Left ventricle myocardium inferior (tissue), 1 donor: ENCODE measurements at regions not wholly inside any gene's neighbourhood (a gene's known extent, or its start where the extent isn't known, plus 50 kb on each side); places are given as distances from the start of the nearest gene placed in this dataset.

Experiments used
- DNase-seq: peaks from one replicate; pipeline ENCODE4 v3.0.0-alpha.2; 2020
- H3K27ac ChIP-seq: fragments of 200-600 bp; replicated peaks from 2 replicates; pipeline ENCODE4 v1.8.0; 2021
- H3K27me3 ChIP-seq: fragments of 200-600 bp; 2 replicates; pipeline ENCODE4 v1.8.0; 2021; ENCODE audit warnings: low read depth
- H3K36me3 ChIP-seq: fragments of 200-600 bp; 2 replicates; pipeline ENCODE4 v1.8.0; 2021
- H3K4me1 ChIP-seq: fragments of 200-600 bp; 2 replicates; pipeline ENCODE4 v1.8.0; 2021
- H3K4me3 ChIP-seq: fragments of 200-600 bp; 2 replicates; pipeline ENCODE4 v1.8.0; 2021; ENCODE audit warnings: mild to moderate bottlenecking, moderate library complexity
- H3K9me3 ChIP-seq: fragments of 200-600 bp; replicated peaks from 2 replicates; pipeline ENCODE4 v1.8.0; 2021
- intact Hi-C: fragments of 100-400 bp; cut with micrococcal nuclease; formaldehyde crosslinking; loops from one replicate; pipeline ENCODE4 v1.11.0; 2022
- TF ChIP-seq, protein P1 (sequence below): fragments of 200-600 bp; IDR thresholded peaks from 2 replicates; pipeline ENCODE4 v1.8.0; 2021; ENCODE audit warnings: antibody characterized with exemption, mild to moderate bottlenecking, borderline replicate concordance
- donor health status: DM: no; HTN: yes; CAD: no; lungs with severe emphysema.

GRCh38 chr3:194281766-194282165 is 69.4 kb downstream of the CPN2 start:
- intact Hi-C loops: no loop called here
- Histone ChIP-seq H3K27ac (no peak overlapping the region), H3K9me3 (no peaks in the 10 kb centered on the region), H3K4me1 (peaks cover 42% of the 10 kb centered on the region), H3K27me3 (peaks cover 27% of the 10 kb centered on the region), H3K36me3 (no peaks in the 10 kb centered on the region), H3K4me3 (no peak overlapping the region)
- TF ChIP-seq, protein P1, sequence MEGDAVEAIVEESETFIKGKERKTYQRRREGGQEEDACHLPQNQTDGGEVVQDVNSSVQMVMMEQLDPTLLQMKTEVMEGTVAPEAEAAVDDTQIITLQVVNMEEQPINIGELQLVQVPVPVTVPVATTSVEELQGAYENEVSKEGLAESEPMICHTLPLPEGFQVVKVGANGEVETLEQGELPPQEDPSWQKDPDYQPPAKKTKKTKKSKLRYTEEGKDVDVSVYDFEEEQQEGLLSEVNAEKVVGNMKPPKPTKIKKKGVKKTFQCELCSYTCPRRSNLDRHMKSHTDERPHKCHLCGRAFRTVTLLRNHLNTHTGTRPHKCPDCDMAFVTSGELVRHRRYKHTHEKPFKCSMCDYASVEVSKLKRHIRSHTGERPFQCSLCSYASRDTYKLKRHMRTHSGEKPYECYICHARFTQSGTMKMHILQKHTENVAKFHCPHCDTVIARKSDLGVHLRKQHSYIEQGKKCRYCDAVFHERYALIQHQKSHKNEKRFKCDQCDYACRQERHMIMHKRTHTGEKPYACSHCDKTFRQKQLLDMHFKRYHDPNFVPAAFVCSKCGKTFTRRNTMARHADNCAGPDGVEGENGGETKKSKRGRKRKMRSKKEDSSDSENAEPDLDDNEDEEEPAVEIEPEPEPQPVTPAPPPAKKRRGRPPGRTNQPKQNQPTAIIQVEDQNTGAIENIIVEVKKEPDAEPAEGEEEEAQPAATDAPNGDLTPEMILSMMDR: no peak
- DNase-seq: no peak

- TF ChIP-seq, protein P1: no peak
- no peak for DNase-seq
- H3K27ac ChIP-seq: peak overlapping the region; percentile 14
Measured at GRCh38 chr3:194282436-194283122, 68.5 kb downstream of the CPN2 start.

GRCh38 chr3:194283221-194284006 is 67.7 kb downstream of the CPN2 start:
- Histone ChIP-seq H3K27me3 (peaks cover 27% of the 10 kb centered on the region), H3K9me3 (no peaks in the 10 kb centered on the region), H3K4me3 (no peak overlapping the region), H3K36me3 (no peaks in the 10 kb centered on the region), H3K27ac (peak overlapping the region; percentile 14), H3K4me1 (peaks cover 26% of the 10 kb centered on the region)
- TF ChIP-seq, protein P1: no peak
- no peak for DNase-seq
- intact Hi-C loops: no loop called here

More at GRCh38 chr3:194282436-194283122, 68.5 kb downstream of the CPN2 start:
- intact Hi-C loops: no loop called here
- no peaks in the 10 kb centered on the region for H3K36me3 ChIP-seq
- H3K4me1 ChIP-seq: peaks cover 34% of the 10 kb centered on the region
- no peaks in the 10 kb centered on the region for H3K9me3 ChIP-seq
- peaks cover 31% of the 10 kb centered on the region for H3K27me3 ChIP-seq
- no peak overlapping the region for H3K4me3 ChIP-seq

DNA sequence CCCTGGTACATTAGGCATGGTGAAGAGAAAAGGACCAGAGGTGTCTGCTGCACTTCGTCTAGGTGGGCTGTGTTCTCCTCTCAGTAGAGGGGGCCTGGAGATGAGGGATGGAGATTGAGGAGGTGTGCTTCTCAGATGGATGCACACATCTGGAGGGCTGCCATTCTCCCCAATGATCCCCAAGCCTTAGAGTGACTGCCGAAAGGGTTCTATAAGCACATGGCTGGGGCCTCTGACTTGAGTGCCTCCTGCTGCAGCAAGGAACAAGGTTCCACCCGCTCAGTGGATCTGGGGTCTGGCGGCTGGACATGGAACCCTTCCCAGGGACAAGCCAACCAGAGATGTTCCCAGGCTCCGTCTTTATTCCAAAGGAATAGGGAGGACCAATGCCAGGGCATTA is 66.8 kb downstream of the CPN2 start:
- Histone ChIP-seq H3K4me1 (peaks cover 18% of the 10 kb centered on the region), H3K27me3 (peaks cover 25% of the 10 kb centered on the region), H3K9me3 (no peaks in the 10 kb centered on the region), H3K36me3 (no peaks in the 10 kb centered on the region), H3K27ac (no peak overlapping the region), H3K4me3 (no peak overlapping the region)
- TF ChIP-seq, protein P1: no peak
- no peak for DNase-seq
- intact Hi-C loops: no loop called here

DNA sequence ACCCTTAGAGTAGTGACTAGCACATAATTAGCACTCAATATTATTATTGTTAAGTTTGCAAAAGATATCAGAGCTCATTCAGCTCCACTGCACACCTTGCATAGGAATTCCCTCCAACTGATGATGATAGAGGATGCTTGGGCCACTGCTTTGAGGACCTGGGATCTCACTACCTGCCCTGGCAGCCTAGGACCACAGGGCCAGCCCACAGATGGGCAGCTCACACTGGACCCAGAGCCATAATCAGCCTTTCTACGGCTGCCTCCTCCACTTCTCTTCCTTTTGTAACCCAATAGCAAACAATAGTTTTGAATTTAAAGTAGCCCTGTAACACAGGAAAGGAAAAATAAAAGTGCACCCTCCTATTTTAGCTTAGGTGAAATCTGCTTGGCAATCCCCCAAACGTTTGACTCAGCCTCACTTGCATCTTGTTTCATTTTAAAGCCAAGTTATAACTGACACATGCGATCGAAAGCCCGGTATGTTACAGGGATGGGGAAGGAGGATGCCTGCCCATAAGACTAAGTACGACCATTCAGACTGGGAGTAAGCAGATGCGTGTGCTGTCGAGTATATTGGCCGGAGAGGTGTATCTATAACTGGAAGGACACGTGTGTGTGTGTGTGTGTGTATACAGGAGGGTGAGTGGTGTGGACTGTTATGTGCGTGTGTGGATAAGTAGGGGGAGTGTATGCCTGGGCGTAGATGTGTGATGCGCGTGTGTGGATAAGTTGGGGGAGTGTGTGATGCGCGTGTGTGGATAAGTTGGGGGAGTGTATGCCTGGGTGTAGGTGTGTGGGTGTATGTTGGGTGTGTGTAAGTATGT is 65.9 kb downstream of the CPN2 start:
- DNase-seq: no peak

More for the DNA sequence above, 65.9 kb downstream of the CPN2 start:
- H3K36me3 ChIP-seq: no peaks in the 10 kb centered on the region
- H3K4me3 ChIP-seq: no peak overlapping the region
- TF ChIP-seq, protein P1: no peak
- H3K27me3 ChIP-seq: peaks cover 25% of the 10 kb centered on the region
- H3K4me1 ChIP-seq: peaks cover 18% of the 10 kb centered on the region
- H3K27ac ChIP-seq: no peak overlapping the region
- intact Hi-C loops: no loop called here
- peaks cover 7% of the 10 kb centered on the region for H3K9me3 ChIP-seq
